HPDE6-E6E7 (cell line): ENCODE measurements at regions not wholly inside any gene's neighbourhood (a gene's known extent, or its start where the extent isn't known, plus 50 kb on each side); places are given as distances from the start of the nearest gene placed in this dataset.

Source experiments
- DNase-seq: peaks from one replicate; pipeline ENCODE4 v3.0.0; 2011; ENCODE audit warnings: missing footprints; ENCODE audit errors: extremely low spot score

GRCh38 chr3:43979645-43980044 is 262.0 kb upstream of the TOPAZ1 start:
- no peak for DNase-seq

- no peak for DNase-seq
These were observed 246.8 kb upstream of the TOPAZ1 start for GRCh38 chr3:43994657-43995546.

GRCh38 chr3:43995547-43996378 is 245.9 kb upstream of the TOPAZ1 start:
- DNase-seq, result no peak

DNA sequence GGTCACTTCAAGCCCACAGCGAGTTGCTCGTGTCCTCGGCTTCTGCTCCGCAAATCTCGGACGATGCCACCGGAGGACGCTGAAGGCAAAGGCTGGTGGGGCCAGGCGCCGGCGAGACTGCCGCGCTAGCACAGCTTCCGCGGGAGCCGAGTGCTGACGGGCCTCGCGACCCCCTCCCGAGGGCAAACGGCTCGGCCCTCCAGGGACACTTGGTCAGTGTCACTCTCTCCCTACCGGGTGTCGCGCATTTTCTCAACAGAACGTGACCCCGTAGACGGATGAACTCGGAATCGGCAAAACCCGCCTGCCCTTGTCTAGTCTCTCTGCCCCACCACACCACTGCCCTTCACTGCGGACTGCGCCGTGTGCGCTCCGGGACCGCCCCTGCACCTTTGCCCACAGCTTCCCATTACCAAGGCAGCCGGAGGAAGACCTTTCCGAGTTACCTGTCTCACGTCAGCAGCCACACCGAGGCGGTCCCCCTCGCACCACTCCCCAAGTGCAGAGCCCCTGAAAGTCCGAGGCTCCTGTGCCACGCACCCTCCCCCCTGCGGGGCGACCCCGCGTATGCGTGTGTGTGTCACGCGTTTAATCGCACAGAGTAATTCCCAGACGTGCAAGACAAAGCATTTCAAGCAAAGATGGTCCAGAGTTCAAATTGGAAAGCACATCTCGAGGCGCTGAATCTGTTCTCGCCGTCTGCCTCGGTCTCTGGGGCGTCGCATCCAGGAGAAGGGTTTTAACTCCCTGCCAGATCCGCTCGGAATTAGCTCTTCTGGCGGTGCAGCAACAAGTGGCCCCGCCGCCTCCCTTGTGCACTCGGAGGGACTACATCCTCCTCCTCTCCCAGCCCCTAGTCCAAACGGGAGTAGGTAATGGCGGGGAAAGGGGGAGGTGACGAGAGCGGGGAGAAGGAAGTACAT is 245.0 kb upstream of the TOPAZ1 start:
- DNase-seq, result no peak

DNA sequence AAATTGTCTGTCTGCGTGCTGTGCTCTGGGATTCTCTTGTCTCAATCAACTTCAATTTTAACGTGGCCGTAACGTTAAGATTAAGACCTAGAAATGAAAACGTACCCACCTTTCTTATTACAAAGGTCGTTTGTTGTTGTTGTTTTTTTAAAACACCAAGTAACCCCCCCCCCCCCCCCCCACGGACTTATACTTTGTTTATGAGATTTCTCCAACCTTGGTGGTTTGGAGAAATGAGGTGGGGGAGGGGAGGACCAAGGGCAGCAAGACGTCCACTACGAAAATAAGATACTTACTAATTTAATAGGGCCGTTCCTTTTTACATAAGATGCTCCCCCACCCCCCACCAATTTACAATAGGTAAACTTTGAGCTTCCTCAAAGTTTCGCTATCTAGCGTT is 244.4 kb upstream of the TOPAZ1 start:
- DNase-seq, result no peak

GRCh38 chr3:43997788-43998369 is 243.8 kb upstream of the TOPAZ1 start:
- DNase-seq, result no peak

- no peak for DNase-seq
These were observed 243.3 kb upstream of the TOPAZ1 start for GRCh38 chr3:43998370-43998835.

- DNase-seq, result no peak
These were observed 242.6 kb upstream of the TOPAZ1 start for GRCh38 chr3:43998836-43999727.

GRCh38 chr3:43999728-44000319 is 241.9 kb upstream of the TOPAZ1 start:
- no peak for DNase-seq

- DNase-seq, result no peak
These were observed 241.1 kb upstream of the TOPAZ1 start for GRCh38 chr3:44000586-44000985.

GRCh38 chr3:44001072-44001471 is 240.6 kb upstream of the TOPAZ1 start:
- no peak for DNase-seq

DNA sequence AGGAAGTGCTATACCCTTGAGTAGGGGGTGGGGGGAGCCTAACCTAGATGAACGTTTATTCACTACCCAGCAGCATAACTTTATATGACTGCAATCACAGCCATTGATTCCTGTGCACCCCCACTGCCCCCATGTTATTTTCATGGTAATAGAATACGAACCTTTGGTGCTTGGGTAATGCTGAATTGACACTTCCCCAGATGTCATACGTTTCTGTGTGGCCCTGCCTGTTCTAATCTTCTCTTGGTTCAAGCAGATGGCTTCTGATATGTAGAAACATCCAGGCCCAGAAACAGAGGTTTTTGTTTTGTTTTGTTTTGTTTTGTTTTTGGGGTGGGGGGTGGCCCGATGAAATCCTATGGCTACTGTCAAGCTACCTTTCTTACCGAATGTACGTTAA is 237.9 kb upstream of the TOPAZ1 start:
- DNase-seq, result no peak

- no peak for DNase-seq
These were observed 230.0 kb upstream of the TOPAZ1 start for GRCh38 chr3:44011680-44012079.

DNA sequence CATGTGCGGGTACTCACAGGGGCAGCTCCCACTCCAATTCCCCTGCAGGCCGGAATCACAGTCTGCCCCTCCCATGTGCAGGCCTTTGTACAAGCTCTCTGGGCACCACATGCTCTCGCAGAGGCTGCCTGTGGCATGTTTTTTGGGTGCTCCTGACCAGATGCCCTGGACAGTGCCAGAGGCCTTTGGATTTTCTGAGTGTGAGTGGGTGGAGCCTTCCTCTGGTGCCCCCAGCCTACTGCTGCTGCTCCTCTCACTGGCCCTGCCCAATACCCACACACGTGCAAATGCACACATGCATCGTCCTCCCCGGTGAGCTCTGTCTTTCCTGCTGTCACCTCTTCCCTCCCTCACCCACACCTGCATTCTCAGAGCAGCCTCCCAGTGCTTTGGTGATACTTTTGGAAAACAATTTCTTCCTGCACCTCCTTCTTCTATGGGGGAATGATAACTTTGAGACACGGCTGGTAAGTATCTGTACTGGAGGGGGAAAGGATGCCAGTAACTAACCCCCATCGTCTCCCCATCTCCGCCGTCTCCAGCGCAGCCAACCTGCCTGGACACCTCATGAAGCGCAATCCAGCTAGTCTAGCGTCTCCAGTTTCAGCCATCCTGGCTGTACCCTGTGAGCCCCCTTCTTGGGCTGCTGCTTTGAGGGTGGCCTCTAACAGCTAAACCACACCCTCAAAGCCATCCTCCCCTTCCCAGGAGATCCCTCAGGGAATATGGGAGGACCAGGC is 229.4 kb upstream of the TOPAZ1 start:
- no peak for DNase-seq

DNA sequence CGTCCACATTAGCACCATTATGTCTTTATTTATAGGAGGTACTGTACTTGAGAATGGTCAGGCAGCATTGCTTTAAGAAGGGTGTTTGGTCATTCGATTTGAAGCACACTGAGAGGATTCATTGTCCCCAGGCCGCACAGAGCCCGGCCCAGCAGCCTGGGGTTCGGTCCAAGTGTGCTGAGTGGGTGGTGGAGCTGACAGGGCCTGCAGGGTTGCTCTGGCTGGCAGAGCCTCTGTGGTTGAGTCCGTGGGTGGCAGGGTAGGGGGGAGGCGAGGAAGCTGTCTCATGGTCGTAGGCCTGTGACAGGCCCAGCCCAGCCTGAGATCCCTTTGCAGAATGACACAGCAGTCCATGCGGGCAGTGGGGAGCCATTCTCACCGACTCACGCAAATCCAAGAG is 227.7 kb upstream of the TOPAZ1 start:
- DNase-seq, result no peak

DNA sequence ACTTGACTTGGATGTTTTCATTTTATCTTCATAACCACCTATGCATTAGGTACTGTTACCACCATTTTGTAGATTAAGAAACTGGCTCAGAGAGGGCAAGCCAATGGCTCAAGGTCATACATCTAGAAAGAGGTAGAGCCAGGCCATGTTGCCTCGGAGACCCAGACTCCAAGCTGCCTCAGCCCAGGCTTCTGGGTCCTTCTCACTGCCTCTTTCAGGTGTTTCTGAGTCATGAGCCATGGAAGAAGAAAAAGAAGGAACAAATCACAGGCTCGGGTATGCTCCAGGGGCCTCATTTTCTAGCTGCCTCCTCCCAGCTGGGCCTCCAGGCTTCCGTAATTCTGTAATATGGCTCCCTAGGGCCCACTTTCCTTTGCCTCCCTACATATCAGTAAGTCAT is 226.5 kb upstream of the TOPAZ1 start:
- DNase-seq, result no peak

- DNase-seq, result no peak
These were observed 224.9 kb upstream of the TOPAZ1 start for GRCh38 chr3:44016818-44017217.

DNA sequence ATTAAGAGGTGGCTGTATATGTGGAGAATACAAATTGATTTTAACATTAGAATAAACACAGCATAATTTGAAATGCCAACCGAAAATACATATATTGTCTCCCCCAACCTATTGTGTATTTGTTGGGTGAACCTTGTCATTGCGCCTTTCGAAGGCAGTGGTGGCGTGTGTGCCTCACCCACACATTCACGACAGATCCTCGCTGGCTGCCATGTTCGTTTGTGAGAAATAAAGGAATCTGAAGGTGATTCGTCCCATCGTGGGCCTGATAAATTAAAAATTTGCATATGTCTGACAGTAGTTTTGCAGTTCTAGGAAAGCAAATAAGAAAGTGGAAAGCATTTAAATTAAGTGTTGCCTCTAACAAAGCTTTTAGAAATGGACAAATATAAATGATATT is 222.8 kb upstream of the TOPAZ1 start:
- no peak for DNase-seq

DNA sequence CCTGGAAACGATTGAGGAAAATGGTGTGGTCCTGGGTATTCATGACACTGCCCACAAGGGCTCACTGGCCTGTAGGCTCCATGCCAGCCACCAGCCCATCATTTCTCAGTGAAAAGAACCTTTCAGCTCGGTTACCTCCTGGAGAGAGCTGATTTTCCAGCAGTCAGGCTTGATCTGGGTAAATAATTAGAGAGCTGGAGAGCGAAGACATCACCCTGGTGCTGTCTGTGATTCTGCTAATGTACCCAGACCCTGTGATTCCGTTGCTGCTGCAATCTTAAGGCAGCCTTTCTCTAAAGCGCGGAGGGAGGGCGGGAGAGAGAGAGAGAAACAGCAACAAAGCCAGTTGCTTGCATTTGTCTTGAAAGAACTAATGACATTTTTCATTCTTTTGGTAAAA is 221.9 kb upstream of the TOPAZ1 start:
- DNase-seq, result no peak
